Naive thymus-derived CD4-positive, alpha-beta T cell (primary cell): ENCODE measurements at regions not wholly inside any gene's neighbourhood (a gene's known extent, or its start where the extent isn't known, plus 50 kb on each side); places are given as distances from the start of the nearest gene placed in this dataset.
"Not testable (repeated sequence)": the region's sequence is repeated elsewhere in the genome, so short reads cannot be mapped to it uniquely, and the experiment has no call there.

Source experiments
- ATAC-seq: fragments of 150-1000 bp; cut with Tn5 transposase; 2 replicates; pipeline ENCODE4 v1.10.0; 2021; ENCODE audit warnings: mild to moderate bottlenecking, moderate library complexity
- CTCF ChIA-PET: fragments of 350-600 bp; sonication (Branson Sonifier 250); formaldehyde crosslinking; loops from one replicate; lab custom pipeline; 2021; ENCODE audit warnings: antibody characterized with exemption; lab: Charles Lee
- POLR2A ChIA-PET: fragments of 350-600 bp; sonication (Branson Sonifier 250); formaldehyde crosslinking; loops from one replicate; lab custom pipeline; 2021; ENCODE audit warnings: antibody characterized with exemption, inconsistent platforms; lab: Charles Lee
- DNase-seq, 9 donors: peaks; one replicate each; pipeline versions ENCODE4 v3.0.0 to v3.0.0-alpha.2; 2020 to 2022; ENCODE audit warnings: mixed read lengths in 1 of 9
- H3K27ac ChIP-seq: one replicate; pipeline ENCODE4 v1.7.0; 2013; ENCODE audit warnings: mild to moderate bottlenecking, low read depth, low read length, moderate library complexity
- H3K27me3 ChIP-seq, 2 donors: one replicate each; pipeline ENCODE4 v1.7.0; 2013; ENCODE audit warnings: low read length in 2 of 2, mild to moderate bottlenecking in 2 of 2, moderate library complexity in 2 of 2; ENCODE audit not compliant: control insufficient read depth in 2 of 2, insufficient read depth in 2 of 2
- H3K36me3 ChIP-seq, 3 experiments: 1 replicate in 2 of 3; 2 replicates in 1 of 3; pipeline ENCODE4 v1.7.0; 2013; ENCODE audit warnings: low read length in 3 of 3, mild to moderate bottlenecking in 3 of 3, moderate library complexity in 1 of 3; ENCODE audit not compliant: insufficient read depth in 3 of 3, control insufficient read depth in 2 of 3
- H3K4me1 ChIP-seq, 2 donors: one replicate each; pipeline ENCODE4 v1.7.0; 2013; ENCODE audit warnings: low read length in 2 of 2, mild to moderate bottlenecking in 2 of 2, moderate library complexity in 1 of 2; ENCODE audit not compliant: control insufficient read depth in 2 of 2, insufficient read depth in 2 of 2
- H3K4me3 ChIP-seq: 2 replicates; pipeline ENCODE4 v1.7.0; 2013; ENCODE audit warnings: mild to moderate bottlenecking, low read length
- H3K9me3 ChIP-seq, 3 experiments: 1 replicate in 2 of 3; 2 replicates in 1 of 3; pipeline ENCODE4 v1.7.0; 2013; ENCODE audit warnings: low read length in 3 of 3; ENCODE audit not compliant: control insufficient read depth in 2 of 3
- H3K27ac Mint-ChIP-seq, 9 donors: one replicate each; pipeline ENCODE4 v1.8.0; 2020 to 2022; ENCODE audit warnings: mixed read lengths in 9 of 9, mild to moderate bottlenecking in 8 of 9, moderate library complexity in 5 of 9, inconsistent platforms in 2 of 9
- H3K27me3 Mint-ChIP-seq, 5 donors: one replicate each; pipeline ENCODE4 v1.8.0; 2021 to 2022; ENCODE audit warnings: mixed read lengths in 5 of 5, mild to moderate bottlenecking in 1 of 5
- H3K36me3 Mint-ChIP-seq, 5 donors: one replicate each; pipeline ENCODE4 v1.8.0; 2020 to 2022; ENCODE audit warnings: mixed read lengths in 5 of 5, mild to moderate bottlenecking in 3 of 5, inconsistent platforms in 1 of 5
- H3K4me1 Mint-ChIP-seq, 7 donors: one replicate each; pipeline ENCODE4 v1.8.0; 2020 to 2022; ENCODE audit warnings: mixed read lengths in 7 of 7, mild to moderate bottlenecking in 3 of 7, inconsistent platforms in 1 of 7
- H3K4me3 Mint-ChIP-seq, 10 donors: one replicate each; pipeline ENCODE4 v1.8.0; 2020 to 2022; ENCODE audit warnings: mild to moderate bottlenecking in 10 of 10, mixed read lengths in 10 of 10, moderate library complexity in 6 of 10, inconsistent platforms in 2 of 10
- H3K9me3 Mint-ChIP-seq, 11 donors: one replicate each; pipeline ENCODE4 v1.8.0; 2020 to 2022; ENCODE audit warnings: mixed read lengths in 11 of 11, mild to moderate bottlenecking in 4 of 11, inconsistent platforms in 1 of 11, moderate library complexity in 1 of 11
- intact Hi-C, 2 donors: fragments of 100-400 bp; cut with micrococcal nuclease; formaldehyde crosslinking; loops; one replicate each; pipeline ENCODE4 v1.15.1; 2023

GRCh38 chr12:78371284-78371683 lies 493.3 kb upstream of the SYT1 start:
- H3K27me3 Mint-ChIP-seq: no peaks in the 10 kb centered on the region

GRCh38 chr12:78375461-78375860 lies 489.1 kb upstream of the SYT1 start:
- POLR2A ChIA-PET: no interaction called here
- intact Hi-C loops: no loop called here
- H3K27me3 ChIP-seq: no peaks in the 10 kb centered on the region
- Mint-ChIP-seq H3K4me1 (no peaks in the 10 kb centered on the region), H3K36me3 (peaks cover 0 to 4% (median 0%) of the 10 kb centered on the region in 5 donors), H3K27me3 (no peaks in the 10 kb centered on the region), H3K4me3 (no peak overlapping the region), H3K9me3 (peaks cover 2 to 25% (median 13%) of the 10 kb centered on the region in 11 donors), H3K27ac (no peak overlapping the region)
- no peak overlapping the region for H3K27ac ChIP-seq
- H3K36me3 ChIP-seq: no peaks in the 10 kb centered on the region
- no peak for DNase-seq
- H3K4me3 ChIP-seq: no peak overlapping the region
- CTCF ChIA-PET: no interaction called here
- H3K9me3 ChIP-seq: no peaks in the 10 kb centered on the region
- no peak for ATAC-seq
- no peaks in the 10 kb centered on the region for H3K4me1 ChIP-seq

More at GRCh38 chr12:78371284-78371683, 493.3 kb upstream of the SYT1 start:
- Mint-ChIP-seq H3K27ac (no peak overlapping the region), H3K4me1 (no peaks in the 10 kb centered on the region), H3K9me3 (peaks cover 0 to 16% (median 2%) of the 10 kb centered on the region in 11 donors), H3K36me3 (no peaks in the 10 kb centered on the region), H3K4me3 (no peak overlapping the region)
- no peaks in the 10 kb centered on the region for H3K9me3 ChIP-seq
- ChIA-PET CTCF (no interaction called here), POLR2A (no interaction called here)
- DNase-seq: no peak
- H3K27ac ChIP-seq: no peak overlapping the region
- H3K4me3 ChIP-seq: no peak overlapping the region
- intact Hi-C loops: no loop called here
- H3K27me3 ChIP-seq: no peaks in the 10 kb centered on the region
- ATAC-seq: no peak
- no peaks in the 10 kb centered on the region for H3K36me3 ChIP-seq
- no peaks in the 10 kb centered on the region for H3K4me1 ChIP-seq

- POLR2A ChIA-PET: no interaction called here
- CTCF ChIA-PET: no interaction called here
- H3K4me1 ChIP-seq: no peaks in the 10 kb centered on the region
- peaks cover 0 to 4% (median 0%) of the 10 kb centered on the region in 5 donors for H3K36me3 Mint-ChIP-seq
- H3K4me3 ChIP-seq: no peak overlapping the region
- DNase-seq (no peak), ATAC-seq (no peak)
- H3K9me3 Mint-ChIP-seq: peaks cover 2 to 25% (median 12%) of the 10 kb centered on the region in 11 donors
- H3K27ac Mint-ChIP-seq: no peak overlapping the region
- H3K27ac ChIP-seq: no peak overlapping the region
- no peaks in the 10 kb centered on the region for H3K9me3 ChIP-seq
- no peaks in the 10 kb centered on the region for H3K4me1 Mint-ChIP-seq
- no peaks in the 10 kb centered on the region for H3K27me3 Mint-ChIP-seq
- no peaks in the 10 kb centered on the region for H3K27me3 ChIP-seq
- H3K4me3 Mint-ChIP-seq: no peak overlapping the region
- intact Hi-C loops: no loop called here
- H3K36me3 ChIP-seq: no peaks in the 10 kb centered on the region
Observed at GRCh38 chr12:78376257-78376656, 488.3 kb upstream of the SYT1 start.

- CTCF ChIA-PET, H3K27me3 Mint-ChIP-seq, H3K9me3 ChIP-seq, H3K36me3 ChIP-seq, DNase-seq, H3K27ac ChIP-seq, H3K4me3 ChIP-seq, H3K36me3 Mint-ChIP-seq, H3K4me1 ChIP-seq, intact Hi-C loops, ATAC-seq, H3K27me3 ChIP-seq, H3K4me1 Mint-ChIP-seq, H3K4me3 Mint-ChIP-seq, POLR2A ChIA-PET, H3K27ac Mint-ChIP-seq: not testable (repeated sequence)
- peaks cover 2 to 25% (median 12%) of the 10 kb centered on the region in 11 donors for H3K9me3 Mint-ChIP-seq
Observed at GRCh38 chr12:78379065-78379464, 485.5 kb upstream of the SYT1 start.

GRCh38 chr12:78383414-78383813 lies 481.2 kb upstream of the SYT1 start:
- ATAC-seq (no peak), DNase-seq (no peak)
- Histone ChIP-seq H3K9me3 (no peaks in the 10 kb centered on the region), H3K4me3 (no peak overlapping the region), H3K27ac (no peak overlapping the region), H3K36me3 (no peaks in the 10 kb centered on the region), H3K27me3 (no peaks in the 10 kb centered on the region), H3K4me1 (no peaks in the 10 kb centered on the region)
- Mint-ChIP-seq H3K27me3 (no peaks in the 10 kb centered on the region), H3K27ac (no peak overlapping the region), H3K4me1 (no peaks in the 10 kb centered on the region), H3K9me3 (peaks cover 1 to 33% (median 13%) of the 10 kb centered on the region in 11 donors), H3K36me3 (peaks cover 0 to 4% (median 0%) of the 10 kb centered on the region in 5 donors), H3K4me3 (no peak overlapping the region)
- CTCF ChIA-PET: no interaction called here
- intact Hi-C loops: no loop called here
- POLR2A ChIA-PET: no interaction called here

- no peak for ATAC-seq
- Histone ChIP-seq H3K4me1 (no peaks in the 10 kb centered on the region), H3K4me3 (no peak overlapping the region), H3K9me3 (no peaks in the 10 kb centered on the region), H3K27ac (no peak overlapping the region), H3K27me3 (no peaks in the 10 kb centered on the region), H3K36me3 (no peaks in the 10 kb centered on the region)
- POLR2A ChIA-PET: no interaction called here
- Mint-ChIP-seq H3K27me3 (no peaks in the 10 kb centered on the region), H3K4me1 (no peaks in the 10 kb centered on the region), H3K9me3 (peaks cover 1 to 29% (median 7%) of the 10 kb centered on the region in 11 donors), H3K36me3 (peaks cover 0 to 2% (median 0%) of the 10 kb centered on the region in 5 donors), H3K4me3 (no peak overlapping the region), H3K27ac (no peak overlapping the region)
- CTCF ChIA-PET: no interaction called here
- intact Hi-C loops: no loop called here
- no peak for DNase-seq
Observed at GRCh38 chr12:78384541-78384940, 480.0 kb upstream of the SYT1 start.

- H3K4me1 Mint-ChIP-seq: no peaks in the 10 kb centered on the region
- intact Hi-C loops: no loop called here
- H3K9me3 Mint-ChIP-seq: peaks cover 0 to 26% (median 4%) of the 10 kb centered on the region in 11 donors
- ATAC-seq (no peak), DNase-seq (no peak)
- ChIA-PET POLR2A (no interaction called here), CTCF (no interaction called here)
- no peaks in the 10 kb centered on the region for H3K27me3 Mint-ChIP-seq
- Histone ChIP-seq H3K27ac (no peak overlapping the region), H3K27me3 (no peaks in the 10 kb centered on the region), H3K4me1 (no peaks in the 10 kb centered on the region), H3K9me3 (no peaks in the 10 kb centered on the region), H3K36me3 (no peaks in the 10 kb centered on the region), H3K4me3 (no peak overlapping the region)
- no peak overlapping the region for H3K4me3 Mint-ChIP-seq
- H3K27ac Mint-ChIP-seq: no peak overlapping the region
- H3K36me3 Mint-ChIP-seq: no peaks in the 10 kb centered on the region
Observed at GRCh38 chr12:78385541-78385940, 479.0 kb upstream of the SYT1 start.
